Esophagus muscularis mucosa (tissue), 4 donors: ENCODE measurements at regions not wholly inside any gene's neighbourhood (a gene's known extent, or its start where the extent isn't known, plus 50 kb on each side); places are given as distances from the start of the nearest gene placed in this dataset.

Source experiments
- DNase-seq: peaks from one replicate; pipeline ENCODE4 v3.0.0-alpha.2; 2017; ENCODE audit errors: extremely low spot score
- H3K27ac ChIP-seq, 4 donors: fragments of 200-600 bp; sonication (generic); replicated peaks in 1 of 4; 1 replicate in 3 of 4; 2 replicates in 1 of 4; pipeline ENCODE4 v1.5.1; 2016 to 2019; ENCODE audit warnings: mild to moderate bottlenecking in 1 of 4
- H3K27me3 ChIP-seq, 4 donors: fragments of 200-600 bp; sonication (generic); one replicate each; pipeline versions ENCODE4 v1.5.1 to v1.6.0; 2016 to 2019
- H3K36me3 ChIP-seq, 4 donors: fragments of 200-600 bp; sonication (generic); one replicate each; pipeline ENCODE4 v1.5.1; 2016 to 2019
- H3K4me1 ChIP-seq, 4 donors: fragments of 200-600 bp; sonication (generic); one replicate each; pipeline ENCODE4 v1.5.1; 2016 to 2019
- H3K4me3 ChIP-seq, 4 donors: fragments of 200-600 bp; sonication (generic); 1 replicate in 2 of 4; 2 replicates in 2 of 4; pipeline ENCODE4 v1.5.1; 2016 to 2019; ENCODE audit warnings: mild to moderate bottlenecking in 4 of 4, moderate library complexity in 1 of 4
- H3K9me3 ChIP-seq, 4 donors: fragments of 200-600 bp; sonication (generic); 1 replicate in 3 of 4; 2 replicates in 1 of 4; pipeline ENCODE4 v1.5.1; 2016 to 2019
- CTCF ChIP-seq, 3 experiments: fragments of 200-600 bp in 2 of 3; fragments of 450-650 bp in 1 of 3; sonication (generic) in 2 of 3; IDR thresholded peaks; one replicate each; pipeline ENCODE4 v1.5.1; 2017 to 2019; ENCODE audit warnings: antibody characterized with exemption in 3 of 3, mild to moderate bottlenecking in 2 of 3, moderate library complexity in 1 of 3
- EP300 ChIP-seq: sonication (generic); formaldehyde crosslinking; IDR thresholded peaks from one replicate; pipeline ENCODE4 v1.6.1; 2017; ENCODE audit warnings: antibody characterized with exemption
- POLR2A ChIP-seq: fragments of 450-650 bp; IDR thresholded peaks from one replicate; pipeline ENCODE4 v1.6.1; 2017; ENCODE audit warnings: antibody characterized with exemption, moderate library complexity, mild to moderate bottlenecking, low read depth
- POLR2AphosphoS5 ChIP-seq, 2 donors: sonication (generic); formaldehyde crosslinking; IDR thresholded peaks; one replicate each; pipeline ENCODE4 v1.6.1; 2017; ENCODE audit warnings: antibody characterized with exemption in 2 of 2
- WGBS: methylation state at CpG from one replicate; pipeline ENCODE4 v1.1.5; 2018; 5-methylcytosine and 5-hydroxymethylcytosine counted together
- intact Hi-C: fragments of 100-400 bp; cut with DNase I; formaldehyde crosslinking; loops from one replicate; pipeline ENCODE4 v1.15.1; 2023

- H3K4me1 ChIP-seq: no peaks in the 10 kb centered on the region
- no peak overlapping the region for H3K27ac ChIP-seq
- TF ChIP-seq POLR2AphosphoS5 (IDR thresholded peaks at IDR 0.05): no peak
- no peak for TF ChIP-seq EP300
- TF ChIP-seq CTCF (IDR thresholded peaks at IDR 0.05): no peak
- no peak for TF ChIP-seq POLR2A
- intact Hi-C loops: no loop called here
- WGBS: 90% methylated on average over 18 of the region's 18 CpGs
- no peaks in the 10 kb centered on the region for H3K9me3 ChIP-seq
- H3K27me3 ChIP-seq: no peaks in the 10 kb centered on the region
- no peak overlapping the region for H3K4me3 ChIP-seq
- no peaks in the 10 kb centered on the region for H3K36me3 ChIP-seq
- DNase-seq: no peak
These were observed 1046.7 kb downstream of the CDH9 start for GRCh38 chr5:25991639-25992038.

- 91% methylated on average over 1 of the region's 1 CpG for WGBS
- Histone ChIP-seq H3K27me3 (no peaks in the 10 kb centered on the region), H3K4me1 (no peaks in the 10 kb centered on the region), H3K9me3 (no peaks in the 10 kb centered on the region), H3K4me3 (no peak overlapping the region), H3K36me3 (no peaks in the 10 kb centered on the region), H3K27ac (no peak overlapping the region)
- intact Hi-C loops: no loop called here
- TF ChIP-seq EP300 (no peak), POLR2A (no peak), CTCF (IDR thresholded peaks at IDR 0.05) (no peak), POLR2AphosphoS5 (IDR thresholded peaks at IDR 0.05) (no peak)
- DNase-seq: no peak
These were observed 1047.6 kb downstream of the CDH9 start for GRCh38 chr5:25990771-25991170.

GRCh38 chr5:25979086-25979485, 1059.3 kb downstream of the CDH9 start:
- Histone ChIP-seq H3K36me3 (no peaks in the 10 kb centered on the region), H3K27ac (no peak overlapping the region), H3K4me1 (no peaks in the 10 kb centered on the region), H3K4me3 (no peak overlapping the region), H3K9me3 (no peaks in the 10 kb centered on the region), H3K27me3 (no peaks in the 10 kb centered on the region)
- TF ChIP-seq POLR2A (no peak), CTCF (IDR thresholded peaks at IDR 0.05) (no peak), POLR2AphosphoS5 (IDR thresholded peaks at IDR 0.05) (no peak), EP300 (no peak)
- DNase-seq: no peak
- WGBS: 97% methylated on average over 1 of the region's 1 CpG
- intact Hi-C loops: no loop called here

GRCh38 chr5:25975885-25976284, 1062.5 kb downstream of the CDH9 start:
- no peak overlapping the region for H3K27ac ChIP-seq
- H3K27me3 ChIP-seq: no peaks in the 10 kb centered on the region
- no peaks in the 10 kb centered on the region for H3K4me1 ChIP-seq
- H3K4me3 ChIP-seq: no peak overlapping the region
- TF ChIP-seq POLR2A (no peak), CTCF (IDR thresholded peaks at IDR 0.05) (no peak), EP300 (no peak), POLR2AphosphoS5 (IDR thresholded peaks at IDR 0.05) (no peak)
- no peaks in the 10 kb centered on the region for H3K36me3 ChIP-seq
- intact Hi-C loops: no loop called here
- no peak for DNase-seq
- 80% methylated on average over 2 of the region's 2 CpGs for WGBS
- no peaks in the 10 kb centered on the region for H3K9me3 ChIP-seq

GRCh38 chr5:25974451-25974850, 1063.9 kb downstream of the CDH9 start:
- no peaks in the 10 kb centered on the region for H3K9me3 ChIP-seq
- H3K27ac ChIP-seq: no peak overlapping the region
- no peaks in the 10 kb centered on the region for H3K4me1 ChIP-seq
- no peak overlapping the region for H3K4me3 ChIP-seq
- no peaks in the 10 kb centered on the region for H3K27me3 ChIP-seq
- intact Hi-C loops: no loop called here
- no peaks in the 10 kb centered on the region for H3K36me3 ChIP-seq
- WGBS: 89% methylated on average over 1 of the region's 1 CpG
- TF ChIP-seq POLR2A: no peak
- DNase-seq: no peak
